WTC11 (cell line): ENCODE measurements at regions not wholly inside any gene's neighbourhood (a gene's known extent, or its start where the extent isn't known, plus 50 kb on each side); places are given as distances from the start of the nearest gene placed in this dataset.

Experiments
- ATAC-seq: fragments of 200-7000 bp; cut with Tn5 transposase; 2 replicates; pipeline ENCODE4 v1.10.0; 2021; ENCODE audit warnings: mild to moderate bottlenecking, moderate library complexity
- CTCF ChIA-PET: fragments of 300-600 bp; sonication (Branson Sonifier 250); formaldehyde crosslinking; loops from one replicate; lab custom pipeline; 2021; ENCODE audit warnings: antibody characterized with exemption; lab: Charles Lee
- POLR2A ChIA-PET: fragments of 350-600 bp; sonication (Branson Sonifier 250); formaldehyde crosslinking; loops from one replicate; lab custom pipeline; 2021; ENCODE audit warnings: antibody characterized with exemption; lab: Charles Lee
- DNase-seq: peaks from one replicate; pipeline ENCODE4 v3.0.0; 2021; ENCODE audit warnings: low spot score
- H3K27ac Mint-ChIP-seq: 2 replicates; pipeline ENCODE4 v1.8.0; 2021; ENCODE audit warnings: mixed read lengths
- H3K27me3 Mint-ChIP-seq: 2 replicates; pipeline ENCODE4 v1.8.0; 2021; ENCODE audit warnings: low read depth, mild to moderate bottlenecking, moderate library complexity, mixed read lengths
- H3K36me3 Mint-ChIP-seq: 2 replicates; pipeline ENCODE4 v1.8.0; 2021; ENCODE audit warnings: mixed read lengths
- H3K4me1 Mint-ChIP-seq: 2 replicates; pipeline ENCODE4 v1.8.0; 2022; ENCODE audit warnings: mixed read lengths
- H3K4me3 Mint-ChIP-seq: 2 replicates; pipeline ENCODE4 v1.8.0; 2021; ENCODE audit warnings: mild to moderate bottlenecking, moderate library complexity, mixed read lengths
- H3K9me3 Mint-ChIP-seq: 2 replicates; pipeline ENCODE4 v1.8.0; 2021; ENCODE audit warnings: mixed read lengths
- ARID4B ChIP-seq: sonication (generic); formaldehyde crosslinking; IDR thresholded peaks from 2 replicates; pipeline ENCODE4 v1.8.0; 2023; ENCODE audit warnings: missing genetic modification reagents, mild to moderate bottlenecking, borderline replicate concordance
- ATF6 ChIP-seq: sonication (generic); formaldehyde crosslinking; IDR thresholded peaks from 2 replicates; pipeline ENCODE4 v1.8.1; 2023; ENCODE audit warnings: mild to moderate bottlenecking, missing genetic modification reagents
- CREB1 ChIP-seq: sonication (generic); formaldehyde crosslinking; IDR thresholded peaks from 2 replicates; pipeline ENCODE4 v1.8.0; 2023; ENCODE audit warnings: mild to moderate bottlenecking, missing genetic modification reagents
- CTCF ChIP-seq: fragments of 200-600 bp; IDR thresholded peaks from 2 replicates; pipeline ENCODE4 v1.8.0; 2022; ENCODE audit warnings: antibody characterized with exemption
- E2F5 ChIP-seq: sonication (generic); formaldehyde crosslinking; IDR thresholded peaks from 2 replicates; pipeline ENCODE4 v1.8.1; 2022; ENCODE audit warnings: mild to moderate bottlenecking, moderate library complexity, missing genetic modification reagents
- EMX1 ChIP-seq: fragments of 250-450 bp; sonication (Bioruptor Pico); IDR thresholded peaks from 2 replicates; pipeline ENCODE4 v1.8.0; 2021; ENCODE audit warnings: mild to moderate bottlenecking
- GTF2I ChIP-seq: fragments of 250-450 bp; sonication (Bioruptor Pico); conservative IDR thresholded peaks from 2 replicates; pipeline ENCODE4 v1.4.0; 2021; ENCODE audit warnings: mild to moderate bottlenecking
- HMGXB4 ChIP-seq: sonication (generic); formaldehyde crosslinking; IDR thresholded peaks from 2 replicates; pipeline ENCODE4 v1.8.1; 2023; ENCODE audit warnings: mild to moderate bottlenecking, moderate library complexity, missing genetic modification reagents
- IRF1 ChIP-seq: sonication (generic); formaldehyde crosslinking; IDR thresholded peaks from 2 replicates; pipeline ENCODE4 v1.8.0; 2023; ENCODE audit warnings: missing genetic modification reagents
- JAZF1 ChIP-seq: fragments of 250-450 bp; sonication (Bioruptor Pico); IDR thresholded peaks from 2 replicates; pipeline ENCODE4 v1.9.0; 2021; ENCODE audit warnings: moderate library complexity, mild to moderate bottlenecking, inconsistent platforms
- MXD4 ChIP-seq: fragments of 250-450 bp; sonication (Bioruptor Pico); IDR thresholded peaks from 2 replicates; pipeline ENCODE4 v1.8.0; 2021; ENCODE audit warnings: mild to moderate bottlenecking, moderate library complexity, borderline replicate concordance
- PRRX2 ChIP-seq: fragments of 250-450 bp; sonication (Bioruptor Pico); IDR thresholded peaks from 2 replicates; pipeline ENCODE4 v1.8.0; 2021; ENCODE audit warnings: mild to moderate bottlenecking
- SOX15 ChIP-seq: fragments of 250-450 bp; sonication (Bioruptor Pico); IDR thresholded peaks from 2 replicates; pipeline ENCODE4 v1.9.0; 2021; ENCODE audit warnings: mild to moderate bottlenecking
- STAT6 ChIP-seq: sonication (generic); formaldehyde crosslinking; conservative IDR thresholded peaks from 2 replicates; pipeline ENCODE4 v1.8.1; 2023; ENCODE audit warnings: mild to moderate bottlenecking, low read depth, missing genetic modification reagents, moderate library complexity
- TEAD1 ChIP-seq: sonication (generic); formaldehyde crosslinking; IDR thresholded peaks from 2 replicates; pipeline ENCODE4 v1.8.0; 2022; ENCODE audit warnings: mild to moderate bottlenecking, missing genetic modification reagents
- TP53 ChIP-seq: sonication (generic); formaldehyde crosslinking; IDR thresholded peaks from 2 replicates; pipeline ENCODE4 v1.8.1; 2023; ENCODE audit warnings: mild to moderate bottlenecking, missing genetic modification reagents
- ZNF232 ChIP-seq: sonication (generic); formaldehyde crosslinking; IDR thresholded peaks from 2 replicates; pipeline ENCODE4 v1.8.0; 2022; ENCODE audit warnings: mild to moderate bottlenecking, missing genetic modification reagents
- ZNF263 ChIP-seq: sonication (generic); formaldehyde crosslinking; IDR thresholded peaks from 2 replicates; pipeline ENCODE4 v1.8.1; 2022; ENCODE audit warnings: low read depth, mild to moderate bottlenecking, moderate library complexity, missing genetic modification reagents
- ZNF425 ChIP-seq: fragments of 250-450 bp; sonication (Bioruptor Pico); conservative IDR thresholded peaks from 2 replicates; pipeline ENCODE4 v1.9.0; 2021; ENCODE audit warnings: mild to moderate bottlenecking

GRCh38 chr7:98687111-98687751 lies 70.1 kb downstream of the NPTX2 start (continued):
- TF ChIP-seq ZNF263 (CRISPR knock-in tag) (no peak), ZNF425 (CRISPR knock-in tag) (no peak), SOX15 (CRISPR knock-in tag) (no peak), MXD4 (CRISPR knock-in tag) (no peak)

GRCh38 chr7:98691619-98692018 lies 74.5 kb downstream of the NPTX2 start:
- DNase-seq = no peak
- no peak for ATAC-seq
- Mint-ChIP-seq H3K4me1 (no peaks in the 10 kb centered on the region), H3K36me3 (peaks cover 13% of the 10 kb centered on the region), H3K9me3 (peaks cover 53% of the 10 kb centered on the region), H3K4me3 (no peak overlapping the region), H3K27me3 (peaks cover 23% of the 10 kb centered on the region), H3K27ac (no peak overlapping the region)
- POLR2A ChIA-PET = no interaction called here
- CTCF ChIA-PET = no interaction called here
- TF ChIP-seq CREB1 (CRISPR knock-in tag) (no peak), E2F5 (no peak), ZNF263 (CRISPR knock-in tag) (no peak), ZNF232 (CRISPR knock-in tag) (no peak), TEAD1 (CRISPR knock-in tag) (no peak), IRF1 (no peak), STAT6 (no peak), CTCF (no peak), ATF6 (CRISPR knock-in tag) (no peak), TP53 (CRISPR knock-in tag) (no peak), HMGXB4 (CRISPR knock-in tag) (no peak), EMX1 (CRISPR knock-in tag) (no peak), JAZF1 (no peak), PRRX2 (no peak), ARID4B (CRISPR knock-in tag) (no peak), GTF2I (CRISPR knock-in tag) (no peak)
